GM19397 (cell line): ENCODE measurements at regions not wholly inside any gene's neighbourhood (a gene's known extent, or its start where the extent isn't known, plus 50 kb on each side); places are given as distances from the start of the nearest gene placed in this dataset.
A peak's percentile ranks its signal among the peaks of the same experiment; 100 is the strongest.

Experiments
- ATAC-seq: cut with Tn5 transposase; IDR thresholded peaks from one replicate; pipeline ENCODE4 v1.9.1; 2021; ENCODE audit warnings: mild to moderate bottlenecking, moderate library complexity; ENCODE audit not compliant: unreplicated experiment

DNA sequence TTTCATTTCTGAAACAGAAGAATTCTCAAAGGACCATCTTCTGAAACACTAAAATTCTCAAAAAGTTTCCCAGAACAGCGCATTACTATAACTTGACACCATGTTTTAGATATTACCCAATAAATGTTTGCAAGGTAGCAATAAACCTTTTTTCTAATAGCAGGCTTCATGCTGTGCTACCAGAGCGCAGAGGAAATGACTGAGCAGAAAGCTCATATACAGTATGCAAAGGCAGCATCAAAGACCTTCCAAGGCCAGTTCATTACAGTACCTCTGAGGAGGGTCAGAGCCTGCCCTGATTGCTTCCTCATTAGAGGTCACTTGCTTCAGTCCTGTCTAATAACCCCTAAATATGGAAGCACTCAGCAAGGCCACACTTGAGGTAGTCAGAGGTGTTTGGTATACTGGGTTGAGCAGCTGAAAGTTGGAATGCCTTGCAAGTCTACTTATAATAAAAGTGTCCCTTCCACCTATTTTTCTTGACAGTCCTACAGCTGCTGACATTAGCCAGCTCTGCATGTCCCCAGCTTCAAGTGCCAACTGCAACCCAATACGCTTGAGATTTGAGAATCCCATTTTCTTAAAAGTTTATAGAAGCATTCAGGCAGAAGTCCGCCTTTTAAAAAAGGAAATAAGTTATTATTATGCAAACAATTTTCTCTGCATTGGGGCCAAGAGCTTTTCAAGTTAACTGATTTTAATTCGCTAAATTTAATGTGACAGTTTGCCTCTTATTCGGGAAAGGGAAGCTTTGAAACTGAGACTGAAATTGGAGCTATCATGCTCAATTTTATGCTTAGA, 207.2 kb downstream of the ZC3H11B start:
- no peak for ATAC-seq

DNA sequence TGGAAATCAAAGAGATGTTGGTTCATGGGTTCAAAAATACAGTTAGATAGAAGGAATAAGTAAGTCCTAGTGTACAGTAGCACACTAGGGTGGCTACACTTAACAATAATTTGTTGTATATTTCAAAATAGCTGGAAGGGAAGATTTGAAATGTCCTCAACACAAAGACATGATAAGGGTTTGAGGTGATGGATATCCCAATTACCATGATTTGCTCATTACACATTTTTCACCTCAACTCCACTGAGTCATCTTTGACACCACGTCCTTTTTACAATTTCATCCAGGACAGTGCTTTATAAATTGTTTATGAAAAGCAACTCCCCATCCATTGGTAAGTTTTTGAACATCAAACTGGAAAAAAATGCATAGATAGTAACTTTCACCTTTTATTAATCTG, 208.3 kb downstream of the ZC3H11B start:
- ATAC-seq, result no peak

DNA sequence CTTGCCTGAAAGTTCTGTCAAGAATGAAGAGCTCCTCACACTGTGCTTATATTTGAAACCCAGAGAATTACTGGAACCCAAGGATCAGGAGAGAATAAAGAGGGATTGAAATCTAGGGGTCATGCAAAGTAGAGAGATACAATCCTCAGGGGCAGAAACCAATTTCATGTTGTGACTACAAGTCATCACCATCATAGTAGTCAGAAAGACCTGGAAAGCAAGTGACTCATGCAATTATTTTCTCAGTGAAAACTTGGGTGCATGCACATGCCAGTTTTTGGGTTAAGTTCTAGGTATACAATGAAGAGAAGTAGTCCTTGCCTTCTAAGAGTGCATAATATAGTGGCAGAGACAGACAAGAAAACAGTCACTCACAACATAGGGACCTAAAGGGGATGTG, 210.0 kb downstream of the ZC3H11B start:
- no peak for ATAC-seq

- ATAC-seq, result no peak
Observed at GRCh38 chr1:219401724-219402625, 210.9 kb downstream of the ZC3H11B start.

DNA sequence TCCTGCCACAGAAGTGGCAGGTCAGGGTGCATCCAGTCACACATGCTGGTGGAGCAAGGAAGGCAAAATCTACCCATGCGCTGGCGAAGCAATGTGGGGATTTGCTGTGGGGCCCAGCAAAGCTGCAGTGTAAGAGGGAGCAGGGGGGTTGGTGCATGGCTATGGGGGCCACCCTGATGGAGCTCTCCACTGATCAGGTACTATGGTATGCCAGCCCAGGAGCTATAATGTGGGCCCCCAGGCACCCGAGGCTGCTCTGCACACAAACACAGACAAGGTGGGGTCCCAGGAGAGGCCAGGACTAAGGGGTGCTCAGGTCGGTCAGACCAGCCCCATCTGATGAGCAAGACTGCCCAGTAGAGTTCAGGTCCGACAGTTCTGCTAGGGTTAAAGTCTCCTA, 213.5 kb downstream of the ZC3H11B start:
- ATAC-seq, result no peak

GRCh38 chr1:219398815-219399396, 214.0 kb downstream of the ZC3H11B start:
- ATAC-seq, result no peak

GRCh38 chr1:219397511-219397910, 215.4 kb downstream of the ZC3H11B start:
- no peak for ATAC-seq

DNA sequence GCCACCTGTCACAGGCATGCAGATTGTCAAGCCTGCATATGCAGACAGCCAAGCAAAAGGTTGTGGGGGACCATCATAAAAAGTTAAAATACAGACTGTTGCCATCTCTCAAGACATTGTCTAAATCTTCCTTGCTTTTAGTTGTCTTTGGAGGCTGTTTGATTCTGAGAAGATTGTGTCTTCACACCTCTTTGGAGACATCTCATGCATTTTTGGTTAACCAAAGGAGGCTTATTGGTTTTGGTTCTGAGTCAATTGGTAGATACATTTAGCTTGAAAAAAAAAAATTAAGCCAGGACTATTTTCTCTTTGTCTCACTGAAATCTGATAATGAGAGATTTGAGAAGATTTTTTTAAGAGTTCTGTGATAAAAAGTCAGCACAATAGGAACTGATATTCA, 217.6 kb downstream of the LYPLAL1 start:
- ATAC-seq, result no peak

DNA sequence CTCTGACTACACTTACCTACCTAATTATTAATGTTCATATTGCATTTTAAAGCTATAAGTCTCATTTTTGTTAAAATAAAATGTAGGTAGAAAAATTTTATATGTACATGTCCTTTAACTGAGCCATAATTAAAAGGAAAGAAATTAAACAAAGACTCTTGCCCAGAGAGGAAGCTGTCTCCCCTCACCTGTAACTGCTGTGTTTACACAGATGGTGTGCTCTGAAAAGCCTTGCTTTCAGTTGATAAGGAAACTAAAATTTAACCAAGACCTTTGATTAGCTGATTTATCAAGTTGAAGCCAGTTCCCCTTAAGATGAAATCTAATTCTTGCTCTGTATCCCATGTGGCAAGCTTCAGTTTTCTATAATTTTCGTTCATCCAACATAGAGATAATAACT, 213.5 kb downstream of the LYPLAL1 start:
- ATAC-seq, result no peak

- peak; percentile 83 for ATAC-seq
Observed at GRCh38 chr1:219385787-219386427, 212.2 kb downstream of the LYPLAL1 start.

DNA sequence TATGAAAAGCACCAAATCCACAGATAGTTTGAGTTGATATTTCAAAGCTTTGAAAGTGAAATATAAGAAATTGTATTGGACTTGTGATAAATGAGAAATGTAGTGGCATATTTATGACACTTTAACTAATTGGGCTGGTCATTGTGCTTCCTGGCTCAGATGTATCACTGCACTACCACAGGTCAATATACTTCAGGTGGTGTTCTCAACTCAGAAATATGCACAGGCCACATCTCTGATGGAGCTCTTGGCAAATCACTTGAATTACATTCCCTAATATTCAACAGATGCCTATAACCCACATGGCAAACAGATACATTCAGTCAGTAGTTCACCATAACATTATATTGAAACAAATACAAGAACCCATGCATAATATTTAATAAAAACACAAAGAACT, 209.6 kb downstream of the LYPLAL1 start:
- no peak for ATAC-seq

GRCh38 chr1:219381396-219381795, 207.7 kb downstream of the LYPLAL1 start:
- no peak for ATAC-seq

GRCh38 chr1:219380463-219380862, 206.8 kb downstream of the LYPLAL1 start:
- ATAC-seq, result no peak

DNA sequence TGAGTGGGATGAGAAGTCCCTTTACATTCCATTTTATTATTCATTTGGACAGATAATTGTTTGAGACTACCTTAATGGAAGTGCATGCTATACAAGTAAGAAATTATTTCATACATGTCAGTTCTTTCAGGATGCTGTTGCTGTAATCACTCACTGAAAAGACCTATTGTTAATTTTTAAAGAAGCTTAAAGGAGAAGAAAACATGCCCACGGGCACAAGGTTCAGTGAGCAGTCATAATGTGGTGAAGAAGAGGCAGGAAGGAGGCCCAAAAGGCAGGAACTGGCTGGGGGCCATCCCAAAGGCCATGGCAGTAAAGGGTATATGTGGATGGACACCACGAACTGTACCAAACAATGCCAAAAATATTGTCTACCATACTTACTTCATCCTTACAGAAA, 206.0 kb downstream of the LYPLAL1 start:
- no peak for ATAC-seq

- no peak for ATAC-seq
Observed at GRCh38 chr1:219374636-219375035, 201.0 kb downstream of the LYPLAL1 start.

- no peak for ATAC-seq
Observed at GRCh38 chr1:219374046-219374566, 200.4 kb downstream of the LYPLAL1 start.

DNA sequence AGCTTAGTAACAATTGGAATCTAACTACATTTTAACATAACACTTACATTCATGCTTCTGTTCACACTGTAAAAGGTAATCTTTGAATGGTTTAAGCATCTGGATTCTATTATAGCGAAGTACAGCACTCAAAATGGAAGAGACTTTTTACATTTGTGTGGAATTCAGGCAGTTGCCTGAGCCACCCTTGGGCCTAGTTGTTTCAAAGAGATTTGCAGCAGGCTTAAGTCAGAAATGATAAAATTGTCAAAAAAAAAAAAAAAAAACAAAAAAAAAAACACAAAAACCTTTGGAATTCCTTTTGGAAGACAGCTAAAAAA, 199.9 kb downstream of the LYPLAL1 start:
- no peak for ATAC-seq

GRCh38 chr1:219372916-219373615, 199.4 kb downstream of the LYPLAL1 start:
- ATAC-seq, result no peak

- ATAC-seq, result no peak
Observed at GRCh38 chr1:219371471-219371870, 197.8 kb downstream of the LYPLAL1 start.

GRCh38 chr1:219367496-219367895, 193.8 kb downstream of the LYPLAL1 start:
- ATAC-seq, result no peak
